SK-N-SH (cell line): ENCODE measurements at regions not wholly inside any gene's neighbourhood (a gene's known extent, or its start where the extent isn't known, plus 50 kb on each side); places are given as distances from the start of the nearest gene placed in this dataset.

Experiments used
- FOXM1 ChIP-seq: IDR thresholded peaks from 2 replicates; pipeline ENCODE4 v1.4.0; 2012; ENCODE audit warnings: low read depth, mild to moderate bottlenecking
- TF ChIP-seq, protein P1 (sequence below): IDR thresholded peaks from 2 replicates; pipeline ENCODE4 v1.6.1; 2012; ENCODE audit warnings: mild to moderate bottlenecking, low read depth, low read length, moderate library complexity

GRCh38 chrX:7198499-7198898, 50.5 kb upstream of the PUDP start (continued):
- TF ChIP-seq, protein P1, sequence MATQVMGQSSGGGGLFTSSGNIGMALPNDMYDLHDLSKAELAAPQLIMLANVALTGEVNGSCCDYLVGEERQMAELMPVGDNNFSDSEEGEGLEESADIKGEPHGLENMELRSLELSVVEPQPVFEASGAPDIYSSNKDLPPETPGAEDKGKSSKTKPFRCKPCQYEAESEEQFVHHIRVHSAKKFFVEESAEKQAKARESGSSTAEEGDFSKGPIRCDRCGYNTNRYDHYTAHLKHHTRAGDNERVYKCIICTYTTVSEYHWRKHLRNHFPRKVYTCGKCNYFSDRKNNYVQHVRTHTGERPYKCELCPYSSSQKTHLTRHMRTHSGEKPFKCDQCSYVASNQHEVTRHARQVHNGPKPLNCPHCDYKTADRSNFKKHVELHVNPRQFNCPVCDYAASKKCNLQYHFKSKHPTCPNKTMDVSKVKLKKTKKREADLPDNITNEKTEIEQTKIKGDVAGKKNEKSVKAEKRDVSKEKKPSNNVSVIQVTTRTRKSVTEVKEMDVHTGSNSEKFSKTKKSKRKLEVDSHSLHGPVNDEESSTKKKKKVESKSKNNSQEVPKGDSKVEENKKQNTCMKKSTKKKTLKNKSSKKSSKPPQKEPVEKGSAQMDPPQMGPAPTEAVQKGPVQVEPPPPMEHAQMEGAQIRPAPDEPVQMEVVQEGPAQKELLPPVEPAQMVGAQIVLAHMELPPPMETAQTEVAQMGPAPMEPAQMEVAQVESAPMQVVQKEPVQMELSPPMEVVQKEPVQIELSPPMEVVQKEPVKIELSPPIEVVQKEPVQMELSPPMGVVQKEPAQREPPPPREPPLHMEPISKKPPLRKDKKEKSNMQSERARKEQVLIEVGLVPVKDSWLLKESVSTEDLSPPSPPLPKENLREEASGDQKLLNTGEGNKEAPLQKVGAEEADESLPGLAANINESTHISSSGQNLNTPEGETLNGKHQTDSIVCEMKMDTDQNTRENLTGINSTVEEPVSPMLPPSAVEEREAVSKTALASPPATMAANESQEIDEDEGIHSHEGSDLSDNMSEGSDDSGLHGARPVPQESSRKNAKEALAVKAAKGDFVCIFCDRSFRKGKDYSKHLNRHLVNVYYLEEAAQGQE: no peak
- TF ChIP-seq FOXM1: no peak
- TF ChIP-seq, all 33 proteins: peak for 0
